Osteoblast (primary cell): ENCODE measurements at regions not wholly inside any gene's neighbourhood (a gene's known extent, or its start where the extent isn't known, plus 50 kb on each side); places are given as distances from the start of the nearest gene placed in this dataset.
"Not testable (repeated sequence)": the region's sequence is repeated elsewhere in the genome, so short reads cannot be mapped to it uniquely, and the experiment has no call there.

ENCODE experiments used
- DNase-seq: peaks from one replicate; pipeline ENCODE4 v3.0.0; 2011; ENCODE audit warnings: low spot score, mixed read lengths; ENCODE audit not compliant: insufficient read length; ENCODE audit errors: missing footprints
- H2AFZ ChIP-seq: 2 replicates; pipeline ENCODE4 v1.6.0; 2011; ENCODE audit warnings: mild to moderate bottlenecking, low read length
- H3K27ac ChIP-seq: 2 replicates; pipeline ENCODE4 v1.5.1; 2011; ENCODE audit warnings: mild to moderate bottlenecking, low read depth, low read length, moderate library complexity
- H3K27me3 ChIP-seq: 2 replicates; pipeline ENCODE4 v1.6.0; 2012; ENCODE audit warnings: mild to moderate bottlenecking, control low read depth, inconsistent platforms, low read length, moderate library complexity; ENCODE audit not compliant: insufficient read depth
- H3K36me3 ChIP-seq: 2 replicates; pipeline ENCODE4 v1.5.1; 2011; ENCODE audit warnings: mild to moderate bottlenecking, low read length, control low read depth, moderate library complexity; ENCODE audit not compliant: insufficient read depth
- H3K4me1 ChIP-seq: 2 replicates; pipeline ENCODE4 v1.5.1; 2011; ENCODE audit warnings: mild to moderate bottlenecking, low read length, control low read depth, moderate library complexity; ENCODE audit not compliant: insufficient read depth
- H3K4me2 ChIP-seq: 2 replicates; pipeline ENCODE4 v1.6.0; 2011; ENCODE audit warnings: mild to moderate bottlenecking, low read length; ENCODE audit not compliant: insufficient read depth
- H3K4me3 ChIP-seq: fragments of 200-600 bp; sonication (generic); 3 replicates; pipeline ENCODE4 v1.5.1; 2012; ENCODE audit warnings: mild to moderate bottlenecking, low read length, inconsistent platforms; ENCODE audit not compliant: insufficient read depth
- H3K79me2 ChIP-seq: 2 replicates; pipeline ENCODE4 v1.6.0; 2012; ENCODE audit warnings: mild to moderate bottlenecking, low read length, control low read depth, inconsistent platforms; ENCODE audit not compliant: insufficient read depth
- H3K9me3 ChIP-seq: 2 replicates; pipeline ENCODE4 v1.5.1; 2011; ENCODE audit warnings: low read depth, low read length, control low read depth
- H4K20me1 ChIP-seq: 2 replicates; pipeline ENCODE4 v1.6.0; 2012; ENCODE audit warnings: mild to moderate bottlenecking, low read length, control low read depth; ENCODE audit not compliant: insufficient read depth
- TF ChIP-seq, protein P1 (sequence below): IDR thresholded peaks from 2 replicates; pipeline ENCODE4 v1.5.1; 2011; ENCODE audit warnings: mild to moderate bottlenecking, low read depth, low read length, moderate library complexity; ENCODE audit errors: extremely low read depth

DNA sequence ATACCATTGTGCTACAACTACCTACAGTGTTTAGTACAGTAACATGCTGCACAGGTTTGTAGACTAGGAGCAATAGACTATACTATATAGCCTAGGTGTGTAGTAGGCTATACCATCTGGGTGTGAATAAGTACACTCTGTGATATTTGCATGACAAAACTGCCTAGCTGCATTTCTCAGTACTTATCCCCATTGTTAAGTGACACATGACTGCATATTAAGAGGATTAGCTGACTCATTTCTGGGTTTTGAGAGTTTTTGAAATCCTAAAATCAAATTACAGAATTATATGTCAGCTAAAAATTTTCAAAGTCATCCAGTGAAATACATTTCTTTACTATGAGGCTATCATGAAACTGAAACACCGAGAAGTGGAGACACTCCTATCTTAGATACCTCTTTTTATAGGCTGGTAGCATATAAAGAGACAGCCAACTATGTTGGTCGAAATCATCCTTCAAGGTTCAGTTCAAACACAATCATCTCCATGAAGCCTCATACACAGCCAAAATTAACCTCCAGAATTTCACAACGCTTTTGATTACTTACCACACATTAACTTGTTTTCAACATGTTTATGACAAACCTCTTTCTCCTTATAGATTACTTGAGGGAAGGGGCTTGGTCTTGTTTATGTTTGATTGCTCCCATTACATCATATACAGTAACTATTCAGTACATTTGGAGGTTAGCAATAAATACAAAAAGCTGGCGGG, 89.8 kb upstream of the ANK3 start:
- Histone ChIP-seq H3K4me1 (peaks cover 17% of the 10 kb centered on the region), H3K27me3 (no peaks in the 10 kb centered on the region), H3K36me3 (no peaks in the 10 kb centered on the region), H4K20me1 (no peaks in the 10 kb centered on the region), H3K9me3 (no peaks in the 10 kb centered on the region), H2AFZ (no peak overlapping the region), H3K79me2 (no peaks in the 10 kb centered on the region), H3K27ac (no peak overlapping the region), H3K4me2 (no peak overlapping the region), H3K4me3 (no peak overlapping the region)
- TF ChIP-seq, protein P1, sequence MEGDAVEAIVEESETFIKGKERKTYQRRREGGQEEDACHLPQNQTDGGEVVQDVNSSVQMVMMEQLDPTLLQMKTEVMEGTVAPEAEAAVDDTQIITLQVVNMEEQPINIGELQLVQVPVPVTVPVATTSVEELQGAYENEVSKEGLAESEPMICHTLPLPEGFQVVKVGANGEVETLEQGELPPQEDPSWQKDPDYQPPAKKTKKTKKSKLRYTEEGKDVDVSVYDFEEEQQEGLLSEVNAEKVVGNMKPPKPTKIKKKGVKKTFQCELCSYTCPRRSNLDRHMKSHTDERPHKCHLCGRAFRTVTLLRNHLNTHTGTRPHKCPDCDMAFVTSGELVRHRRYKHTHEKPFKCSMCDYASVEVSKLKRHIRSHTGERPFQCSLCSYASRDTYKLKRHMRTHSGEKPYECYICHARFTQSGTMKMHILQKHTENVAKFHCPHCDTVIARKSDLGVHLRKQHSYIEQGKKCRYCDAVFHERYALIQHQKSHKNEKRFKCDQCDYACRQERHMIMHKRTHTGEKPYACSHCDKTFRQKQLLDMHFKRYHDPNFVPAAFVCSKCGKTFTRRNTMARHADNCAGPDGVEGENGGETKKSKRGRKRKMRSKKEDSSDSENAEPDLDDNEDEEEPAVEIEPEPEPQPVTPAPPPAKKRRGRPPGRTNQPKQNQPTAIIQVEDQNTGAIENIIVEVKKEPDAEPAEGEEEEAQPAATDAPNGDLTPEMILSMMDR = no peak
- no peak for DNase-seq

DNA sequence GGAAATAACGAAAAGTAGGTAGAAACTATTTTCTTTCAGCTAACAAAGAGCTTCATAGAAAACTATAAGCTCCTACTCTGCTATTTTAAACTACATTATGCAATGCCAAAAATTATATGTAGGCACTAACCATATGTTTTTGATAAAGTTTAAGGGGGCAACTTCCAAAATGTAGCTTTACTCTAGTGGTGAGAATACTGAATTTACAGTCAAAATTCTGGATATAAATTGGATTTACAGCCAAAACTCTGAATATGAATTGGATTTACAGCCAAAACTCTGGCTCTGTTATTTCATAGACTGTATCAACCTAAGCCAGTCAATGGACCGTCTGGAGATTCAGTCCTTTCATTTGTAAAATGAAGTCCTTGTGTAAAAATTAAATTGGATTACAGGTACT, 86.8 kb upstream of the ANK3 start:
- Histone ChIP-seq H3K4me1 (peaks cover 11% of the 10 kb centered on the region), H2AFZ (no peak overlapping the region), H3K4me2 (no peak overlapping the region), H3K36me3 (no peaks in the 10 kb centered on the region), H3K27ac (no peak overlapping the region), H4K20me1 (no peaks in the 10 kb centered on the region), H3K79me2 (no peaks in the 10 kb centered on the region), H3K4me3 (no peak overlapping the region), H3K27me3 (no peaks in the 10 kb centered on the region), H3K9me3 (no peaks in the 10 kb centered on the region)
- DNase-seq = no peak
- TF ChIP-seq, protein P1 = no peak

- Histone ChIP-seq H3K36me3 (no peaks in the 10 kb centered on the region), H3K27ac (no peak overlapping the region), H3K9me3 (no peaks in the 10 kb centered on the region), H4K20me1 (no peaks in the 10 kb centered on the region), H3K79me2 (no peaks in the 10 kb centered on the region), H2AFZ (no peak overlapping the region), H3K27me3 (no peaks in the 10 kb centered on the region), H3K4me1 (no peaks in the 10 kb centered on the region), H3K4me2 (no peak overlapping the region), H3K4me3 (no peak overlapping the region)
- no peak for DNase-seq
- TF ChIP-seq, protein P1 = no peak
Measured at GRCh38 chr10:60473557-60473956, 83.9 kb upstream of the ANK3 start.

GRCh38 chr10:60470091-60470490, 80.4 kb upstream of the ANK3 start:
- Histone ChIP-seq H3K27ac (no peak overlapping the region), H2AFZ (no peak overlapping the region), H3K27me3 (no peaks in the 10 kb centered on the region)

GRCh38 chr10:60469147-60469546, 79.5 kb upstream of the ANK3 start:
- H3K4me3 ChIP-seq, H4K20me1 ChIP-seq, H3K79me2 ChIP-seq, DNase-seq, H3K27ac ChIP-seq, H3K36me3 ChIP-seq, H3K4me2 ChIP-seq, H2AFZ ChIP-seq, H3K27me3 ChIP-seq, H3K9me3 ChIP-seq: not testable (repeated sequence)
- H3K4me1 ChIP-seq = peaks cover 21% of the 10 kb centered on the region

More at GRCh38 chr10:60470091-60470490, 80.4 kb upstream of the ANK3 start:
- no peak for DNase-seq
- TF ChIP-seq, protein P1 = no peak
- peaks cover 21% of the 10 kb centered on the region for H3K4me1 ChIP-seq
- H3K36me3 ChIP-seq = no peaks in the 10 kb centered on the region
- H3K4me2 ChIP-seq = no peak overlapping the region
- no peaks in the 10 kb centered on the region for H3K9me3 ChIP-seq
- H3K4me3 ChIP-seq = no peak overlapping the region
- no peaks in the 10 kb centered on the region for H4K20me1 ChIP-seq
- H3K79me2 ChIP-seq = no peaks in the 10 kb centered on the region
